ENCODE measurements at regions not wholly inside any gene's neighbourhood (a gene's known extent, or its start where the extent isn't known, plus 50 kb on each side); places are given as distances from the start of the nearest gene placed in this dataset.

DNA sequence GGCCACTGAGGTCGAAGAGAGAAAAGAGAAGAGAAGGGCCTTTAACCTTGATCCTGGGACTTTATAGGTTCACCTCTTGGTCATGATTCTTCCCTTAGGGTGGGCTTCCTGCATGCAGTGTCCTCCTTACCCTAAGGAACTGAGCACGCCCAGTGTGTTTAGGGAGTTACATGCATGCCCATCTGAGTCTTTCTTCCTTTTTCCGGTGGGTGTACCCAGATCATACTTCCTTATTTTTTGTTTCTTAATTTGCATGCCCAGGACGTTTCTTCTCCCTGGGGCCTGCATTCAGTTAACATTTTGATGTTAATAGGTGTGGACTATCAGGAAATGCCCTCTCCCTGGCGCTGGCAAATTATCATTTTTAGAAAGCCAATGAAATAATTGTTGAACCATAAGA is 91.5 kb downstream of the HTR1B start:
- DNase-seq: no peak
- TF ChIP-seq, protein P1, sequence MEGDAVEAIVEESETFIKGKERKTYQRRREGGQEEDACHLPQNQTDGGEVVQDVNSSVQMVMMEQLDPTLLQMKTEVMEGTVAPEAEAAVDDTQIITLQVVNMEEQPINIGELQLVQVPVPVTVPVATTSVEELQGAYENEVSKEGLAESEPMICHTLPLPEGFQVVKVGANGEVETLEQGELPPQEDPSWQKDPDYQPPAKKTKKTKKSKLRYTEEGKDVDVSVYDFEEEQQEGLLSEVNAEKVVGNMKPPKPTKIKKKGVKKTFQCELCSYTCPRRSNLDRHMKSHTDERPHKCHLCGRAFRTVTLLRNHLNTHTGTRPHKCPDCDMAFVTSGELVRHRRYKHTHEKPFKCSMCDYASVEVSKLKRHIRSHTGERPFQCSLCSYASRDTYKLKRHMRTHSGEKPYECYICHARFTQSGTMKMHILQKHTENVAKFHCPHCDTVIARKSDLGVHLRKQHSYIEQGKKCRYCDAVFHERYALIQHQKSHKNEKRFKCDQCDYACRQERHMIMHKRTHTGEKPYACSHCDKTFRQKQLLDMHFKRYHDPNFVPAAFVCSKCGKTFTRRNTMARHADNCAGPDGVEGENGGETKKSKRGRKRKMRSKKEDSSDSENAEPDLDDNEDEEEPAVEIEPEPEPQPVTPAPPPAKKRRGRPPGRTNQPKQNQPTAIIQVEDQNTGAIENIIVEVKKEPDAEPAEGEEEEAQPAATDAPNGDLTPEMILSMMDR (IDR thresholded peaks at IDR 0.05; ENCODE audit: low read depth, low read length): no peak

DNA sequence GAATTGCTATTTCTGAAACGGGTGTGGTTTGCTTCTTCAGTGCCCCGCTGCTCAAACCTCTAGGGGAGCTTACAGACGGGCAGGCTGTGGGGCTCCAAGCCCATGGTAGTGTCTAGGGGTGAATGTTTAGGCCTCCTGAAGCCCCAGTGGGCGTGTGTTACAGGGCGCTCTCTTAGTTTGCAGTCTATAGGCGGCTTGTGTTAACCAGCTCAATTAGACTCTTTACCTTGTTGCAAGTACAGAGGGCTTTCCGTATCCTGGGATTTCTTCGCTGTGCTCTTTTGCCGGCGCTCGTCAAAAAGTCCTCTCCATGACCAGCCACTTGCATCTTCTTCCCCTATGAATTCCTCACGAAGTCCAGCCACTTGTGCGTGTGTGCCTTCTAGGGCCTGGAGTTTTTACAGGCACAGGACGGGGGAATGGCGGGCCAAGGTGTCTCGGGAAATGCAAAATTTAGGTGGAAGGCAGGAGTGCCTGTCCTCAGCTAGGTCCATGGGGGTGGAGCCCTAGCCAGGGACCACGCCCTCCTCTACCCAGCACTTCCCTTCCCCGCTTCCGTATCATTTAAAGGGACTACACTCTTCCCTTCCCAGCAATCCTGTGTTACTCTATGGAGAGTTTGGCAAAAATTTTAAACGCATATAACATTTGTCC is 94.5 kb downstream of the HTR1B start:
- no peaks in the 10 kb centered on the region; the same call in 1 of the 2 replicates for H3K4me1 ChIP-seq
- H3K4me3 ChIP-seq (ENCODE audit: low read depth, low read length): no peak overlapping the region
- DNase-seq: no peak
- TF ChIP-seq, protein P1 (IDR thresholded peaks at IDR 0.05; ENCODE audit: low read depth, low read length): no peak
- no peaks in the 10 kb centered on the region for H3K36me3 ChIP-seq
- no peaks in the 10 kb centered on the region for H3K27me3 ChIP-seq
- no peaks in the 10 kb centered on the region for H3K9me3 ChIP-seq

More for the DNA sequence above, 91.5 kb downstream of the HTR1B start:
- Histone ChIP-seq H3K4me1 (no peaks in the 10 kb centered on the region; the same call in 1 of the 2 replicates), H3K27me3 (no peaks in the 10 kb centered on the region), H3K9me3 (no peaks in the 10 kb centered on the region), H3K36me3 (no peaks in the 10 kb centered on the region), H3K4me3 (ENCODE audit: low read depth, low read length) (no peak overlapping the region)

DNA sequence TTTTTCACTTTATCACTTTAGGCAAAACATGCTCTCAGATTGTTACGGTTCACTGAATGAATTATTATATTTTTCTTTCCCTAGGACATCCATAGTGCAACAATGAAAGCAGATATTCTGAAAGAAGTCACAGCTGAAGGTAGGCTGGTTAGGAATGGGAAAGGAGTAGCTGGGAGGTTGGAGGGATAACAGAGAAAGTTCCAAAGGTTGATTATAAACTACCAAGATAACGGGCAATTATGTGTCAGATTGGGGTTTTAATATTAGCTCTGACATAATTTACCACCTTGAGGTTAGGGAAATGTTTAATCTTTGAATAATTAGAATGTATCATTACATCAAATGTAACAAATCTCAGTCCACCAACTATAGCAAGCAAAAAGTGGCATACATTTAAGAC is 96.5 kb downstream of the HTR1B start:
- H3K9me3 ChIP-seq: no peaks in the 10 kb centered on the region
- no peaks in the 10 kb centered on the region for H3K36me3 ChIP-seq
- H3K27me3 ChIP-seq: no peaks in the 10 kb centered on the region
- DNase-seq: no peak
- H3K4me3 ChIP-seq (ENCODE audit: low read depth, low read length): no peak overlapping the region
- no peaks in the 10 kb centered on the region; the same call in 1 of the 2 replicates for H3K4me1 ChIP-seq
- TF ChIP-seq, protein P1 (IDR thresholded peaks at IDR 0.05; ENCODE audit: low read depth, low read length): no peak

DNA sequence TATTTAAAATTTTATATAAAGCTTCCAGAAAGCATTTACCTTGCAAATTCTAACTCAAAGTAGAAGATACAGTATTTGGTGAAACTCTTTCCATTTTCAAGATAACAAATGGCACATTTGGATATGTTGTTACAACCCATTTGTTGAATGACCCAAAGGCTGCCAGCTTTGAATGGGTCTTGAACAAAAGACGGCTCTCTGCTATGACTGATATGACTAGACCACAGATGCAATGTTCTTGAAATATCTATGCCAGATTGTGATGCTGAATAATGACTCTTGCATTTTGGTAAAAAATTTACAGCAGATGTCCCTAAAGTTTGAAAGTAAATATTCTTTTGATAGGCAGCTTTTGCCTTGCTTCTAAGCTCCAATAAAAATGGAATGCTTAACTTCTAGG is 99.6 kb downstream of the HTR1B start:
- Histone ChIP-seq H3K36me3 (no peaks in the 10 kb centered on the region), H3K9me3 (no peaks in the 10 kb centered on the region), H3K4me3 (ENCODE audit: low read depth, low read length) (no peak overlapping the region), H3K4me1 (no peaks in the 10 kb centered on the region; the same call in 1 of the 2 replicates), H3K27me3 (no peaks in the 10 kb centered on the region)
- TF ChIP-seq, protein P1 (IDR thresholded peaks at IDR 0.05; ENCODE audit: low read depth, low read length): no peak
- DNase-seq: no peak

GRCh38 chr6:77362055-77362454 is 101.2 kb downstream of the HTR1B start:
- no peak for DNase-seq
- Histone ChIP-seq H3K4me1 (no peaks in the 10 kb centered on the region), H3K27me3 (no peaks in the 10 kb centered on the region), H3K4me3 (ENCODE audit: low read depth, low read length) (no peak overlapping the region), H3K36me3 (no peaks in the 10 kb centered on the region), H3K9me3 (no peaks in the 10 kb centered on the region)
- TF ChIP-seq, protein P1 (IDR thresholded peaks at IDR 0.05; ENCODE audit: low read depth, low read length): no peak

- H3K27me3 ChIP-seq: no peaks in the 10 kb centered on the region
- H3K36me3 ChIP-seq: no peaks in the 10 kb centered on the region
- no peaks in the 10 kb centered on the region for H3K9me3 ChIP-seq
- H3K4me1 ChIP-seq: no peaks in the 10 kb centered on the region
- no peak for DNase-seq
- TF ChIP-seq, protein P1 (IDR thresholded peaks at IDR 0.05; ENCODE audit: low read depth, low read length): no peak
- no peak overlapping the region for H3K4me3 ChIP-seq (ENCODE audit: low read depth, low read length)
These were observed 102.3 kb downstream of the HTR1B start for GRCh38 chr6:77361018-77361417.

All from BE2C (cell line).